ENCODE measurements at regions not wholly inside any gene's neighbourhood (a gene's known extent, or its start where the extent isn't known, plus 50 kb on each side); places are given as distances from the start of the nearest gene placed in this dataset.

DNA sequence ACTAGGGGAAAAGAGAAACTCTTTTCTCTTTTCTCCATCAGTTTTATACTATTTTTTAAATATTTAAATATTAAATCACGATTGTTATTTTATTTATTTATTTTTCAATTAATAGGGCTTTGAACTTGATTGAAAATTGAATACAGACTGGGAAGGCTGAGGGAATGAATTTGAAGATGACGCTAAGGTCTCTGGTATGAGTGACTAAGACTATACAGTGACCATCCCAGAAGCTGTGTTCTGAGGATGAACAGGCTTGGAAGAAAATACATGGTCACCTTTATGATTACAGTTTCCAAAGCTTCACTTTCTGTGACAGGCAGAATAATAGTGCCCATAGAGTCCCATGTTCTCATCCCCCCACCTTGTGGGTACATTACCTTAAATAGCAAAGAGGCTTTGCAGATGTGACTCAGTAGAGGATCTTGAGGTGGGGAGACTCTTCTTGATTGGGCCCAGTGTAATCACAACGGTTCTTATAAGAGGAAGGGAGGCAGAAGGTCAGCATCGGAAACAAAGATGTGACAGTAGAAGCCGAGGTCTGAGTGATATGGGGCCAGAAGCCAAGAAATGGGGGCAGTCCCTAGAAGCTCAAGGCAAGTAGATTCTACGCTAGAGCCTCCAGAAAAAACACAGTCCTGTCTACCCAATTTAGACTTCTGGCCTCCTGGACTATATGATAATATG, 51.0 kb upstream of the LPP start:
- Histone ChIP-seq H3K36me3 (ENCODE audit: control insufficient read depth in 2 of 3, insufficient read depth in 3 of 3, low read length in 3 of 3) (no peaks in the 10 kb centered on the region), H3K4me1 (ENCODE audit: control insufficient read depth in 2 of 3, insufficient read depth in 2 of 3, low read depth in 1 of 3, low read length in 3 of 3) (no peaks in the 10 kb centered on the region), H3K27ac (ENCODE audit: low read depth in 2 of 2, low read length in 2 of 2) (no peak overlapping the region), H3K27me3 (ENCODE audit: control insufficient read depth, insufficient read depth, low read length) (no peaks in the 10 kb centered on the region), H3K9me3 (ENCODE audit: control insufficient read depth in 2 of 3, insufficient read depth in 1 of 3, low read length in 3 of 3) (peaks cover 0 to 11% (median 0%) of the 10 kb centered on the region in 3 donors), H3K9ac (ENCODE audit: low read length in 3 of 3) (no peak overlapping the region), H3K4me3 (ENCODE audit: low read length in 3 of 3) (no peak overlapping the region)
- intact Hi-C loops (cut with DNase I): no loop called here
- TF ChIP-seq, protein P1, sequence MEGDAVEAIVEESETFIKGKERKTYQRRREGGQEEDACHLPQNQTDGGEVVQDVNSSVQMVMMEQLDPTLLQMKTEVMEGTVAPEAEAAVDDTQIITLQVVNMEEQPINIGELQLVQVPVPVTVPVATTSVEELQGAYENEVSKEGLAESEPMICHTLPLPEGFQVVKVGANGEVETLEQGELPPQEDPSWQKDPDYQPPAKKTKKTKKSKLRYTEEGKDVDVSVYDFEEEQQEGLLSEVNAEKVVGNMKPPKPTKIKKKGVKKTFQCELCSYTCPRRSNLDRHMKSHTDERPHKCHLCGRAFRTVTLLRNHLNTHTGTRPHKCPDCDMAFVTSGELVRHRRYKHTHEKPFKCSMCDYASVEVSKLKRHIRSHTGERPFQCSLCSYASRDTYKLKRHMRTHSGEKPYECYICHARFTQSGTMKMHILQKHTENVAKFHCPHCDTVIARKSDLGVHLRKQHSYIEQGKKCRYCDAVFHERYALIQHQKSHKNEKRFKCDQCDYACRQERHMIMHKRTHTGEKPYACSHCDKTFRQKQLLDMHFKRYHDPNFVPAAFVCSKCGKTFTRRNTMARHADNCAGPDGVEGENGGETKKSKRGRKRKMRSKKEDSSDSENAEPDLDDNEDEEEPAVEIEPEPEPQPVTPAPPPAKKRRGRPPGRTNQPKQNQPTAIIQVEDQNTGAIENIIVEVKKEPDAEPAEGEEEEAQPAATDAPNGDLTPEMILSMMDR (IDR thresholded peaks at IDR 0.05; ENCODE audit: borderline replicate concordance, extremely low read depth, insufficient read depth): no peak
- FAIRE-seq: no peak
- no peak for DNase-seq

GRCh38 chr3:188104050-188104449, 49.9 kb upstream of the LPP start:
- FAIRE-seq: no peak
- Histone ChIP-seq H3K4me3 (ENCODE audit: low read length in 3 of 3) (no peak overlapping the region), H3K4me1 (ENCODE audit: control insufficient read depth in 2 of 3, insufficient read depth in 2 of 3, low read depth in 1 of 3, low read length in 3 of 3) (no peaks in the 10 kb centered on the region), H3K36me3 (ENCODE audit: control insufficient read depth in 2 of 3, insufficient read depth in 3 of 3, low read length in 3 of 3) (no peaks in the 10 kb centered on the region), H3K27ac (ENCODE audit: low read depth in 2 of 2, low read length in 2 of 2) (no peak overlapping the region), H3K27me3 (ENCODE audit: control insufficient read depth, insufficient read depth, low read length) (no peaks in the 10 kb centered on the region), H3K9me3 (ENCODE audit: control insufficient read depth in 2 of 3, insufficient read depth in 1 of 3, low read length in 3 of 3) (peaks cover 0 to 11% (median 0%) of the 10 kb centered on the region in 3 donors), H3K9ac (ENCODE audit: low read length in 3 of 3) (no peak overlapping the region)
- intact Hi-C loops (cut with DNase I): no loop called here
- TF ChIP-seq, protein P1 (IDR thresholded peaks at IDR 0.05; ENCODE audit: borderline replicate concordance, extremely low read depth, insufficient read depth): no peak
- no peak for DNase-seq

Measured in kidney (tissue), 13 donors.